22Rv1 (cell line): ENCODE measurements at regions not wholly inside any gene's neighbourhood (a gene's known extent, or its start where the extent isn't known, plus 50 kb on each side); places are given as distances from the start of the nearest gene placed in this dataset.

Experiments
- ZFX ChIP-seq: fragments of 450-650 bp; IDR thresholded peaks from 2 replicates; pipeline ENCODE4 v1.6.1; 2017; ENCODE audit warnings: antibody characterized with exemption, borderline replicate concordance
- TF ChIP-seq, protein P1 (sequence below): fragments of 450-650 bp; IDR thresholded peaks from 2 replicates; pipeline ENCODE4 v1.5.1; 2017; ENCODE audit warnings: mild to moderate bottlenecking

GRCh38 chr3:94372026-94372425 is 309.2 kb downstream of the NSUN3 start:
- TF ChIP-seq, protein P1, sequence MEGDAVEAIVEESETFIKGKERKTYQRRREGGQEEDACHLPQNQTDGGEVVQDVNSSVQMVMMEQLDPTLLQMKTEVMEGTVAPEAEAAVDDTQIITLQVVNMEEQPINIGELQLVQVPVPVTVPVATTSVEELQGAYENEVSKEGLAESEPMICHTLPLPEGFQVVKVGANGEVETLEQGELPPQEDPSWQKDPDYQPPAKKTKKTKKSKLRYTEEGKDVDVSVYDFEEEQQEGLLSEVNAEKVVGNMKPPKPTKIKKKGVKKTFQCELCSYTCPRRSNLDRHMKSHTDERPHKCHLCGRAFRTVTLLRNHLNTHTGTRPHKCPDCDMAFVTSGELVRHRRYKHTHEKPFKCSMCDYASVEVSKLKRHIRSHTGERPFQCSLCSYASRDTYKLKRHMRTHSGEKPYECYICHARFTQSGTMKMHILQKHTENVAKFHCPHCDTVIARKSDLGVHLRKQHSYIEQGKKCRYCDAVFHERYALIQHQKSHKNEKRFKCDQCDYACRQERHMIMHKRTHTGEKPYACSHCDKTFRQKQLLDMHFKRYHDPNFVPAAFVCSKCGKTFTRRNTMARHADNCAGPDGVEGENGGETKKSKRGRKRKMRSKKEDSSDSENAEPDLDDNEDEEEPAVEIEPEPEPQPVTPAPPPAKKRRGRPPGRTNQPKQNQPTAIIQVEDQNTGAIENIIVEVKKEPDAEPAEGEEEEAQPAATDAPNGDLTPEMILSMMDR: no peak
- TF ChIP-seq ZFX: no peak
